Activated CD4-positive, alpha-beta memory T cell treated with anti-CD3 and anti-CD28 coated beads for 36 hours (primary cell): ENCODE measurements at regions not wholly inside any gene's neighbourhood (a gene's known extent, or its start where the extent isn't known, plus 50 kb on each side); places are given as distances from the start of the nearest gene placed in this dataset.

Source experiments
- CTCF ChIA-PET: fragments of 350-600 bp; sonication (Branson Sonifier 250); formaldehyde crosslinking; loops from one replicate; lab custom pipeline; 2021; ENCODE audit warnings: antibody characterized with exemption, inconsistent platforms; lab: Charles Lee
- POLR2A ChIA-PET: fragments of 350-600 bp; sonication (Branson Sonifier 250); formaldehyde crosslinking; loops from one replicate; lab custom pipeline; 2021; ENCODE audit warnings: antibody characterized with exemption; lab: Charles Lee
- DNase-seq: peaks from one replicate; pipeline ENCODE4 v3.0.0-alpha.2; 2020
- H3K27ac Mint-ChIP-seq: one replicate; pipeline ENCODE4 v1.8.0; 2021; ENCODE audit warnings: mixed read lengths
- H3K27me3 Mint-ChIP-seq: one replicate; pipeline ENCODE4 v1.8.0; 2021; ENCODE audit warnings: mixed read lengths
- H3K36me3 Mint-ChIP-seq: one replicate; pipeline ENCODE4 v1.8.0; 2021; ENCODE audit warnings: mixed read lengths
- H3K4me1 Mint-ChIP-seq: one replicate; pipeline ENCODE4 v1.8.0; 2021; ENCODE audit warnings: low read depth, mixed read lengths
- H3K4me3 Mint-ChIP-seq: one replicate; pipeline ENCODE4 v1.8.0; 2021; ENCODE audit warnings: mild to moderate bottlenecking, mixed read lengths
- H3K9me3 Mint-ChIP-seq: one replicate; pipeline ENCODE4 v1.8.0; 2021; ENCODE audit warnings: mixed read lengths
- intact Hi-C: fragments of 100-400 bp; cut with micrococcal nuclease; formaldehyde crosslinking; loops from one replicate; pipeline ENCODE4 v1.15.1; 2023

GRCh38 chr3:69448877-69449276 is 63.0 kb upstream of the FRMD4B start:
- ChIA-PET POLR2A (no interaction called here), CTCF (interaction anchor here (1.3 kb wide), 1 partner anchor 8 kb away, joined by 3 read pairs; no protein-coding TSS in a partner anchor)
- H3K9me3 Mint-ChIP-seq: no peaks in the 10 kb centered on the region
- no peak overlapping the region for H3K4me3 Mint-ChIP-seq
- H3K36me3 Mint-ChIP-seq: no peaks in the 10 kb centered on the region
- peaks cover 5% of the 10 kb centered on the region for H3K27me3 Mint-ChIP-seq
- peaks cover 1% of the 10 kb centered on the region for H3K4me1 Mint-ChIP-seq
- DNase-seq: no peak
- H3K27ac Mint-ChIP-seq: no peak overlapping the region
- intact Hi-C loops: no loop called here

DNA sequence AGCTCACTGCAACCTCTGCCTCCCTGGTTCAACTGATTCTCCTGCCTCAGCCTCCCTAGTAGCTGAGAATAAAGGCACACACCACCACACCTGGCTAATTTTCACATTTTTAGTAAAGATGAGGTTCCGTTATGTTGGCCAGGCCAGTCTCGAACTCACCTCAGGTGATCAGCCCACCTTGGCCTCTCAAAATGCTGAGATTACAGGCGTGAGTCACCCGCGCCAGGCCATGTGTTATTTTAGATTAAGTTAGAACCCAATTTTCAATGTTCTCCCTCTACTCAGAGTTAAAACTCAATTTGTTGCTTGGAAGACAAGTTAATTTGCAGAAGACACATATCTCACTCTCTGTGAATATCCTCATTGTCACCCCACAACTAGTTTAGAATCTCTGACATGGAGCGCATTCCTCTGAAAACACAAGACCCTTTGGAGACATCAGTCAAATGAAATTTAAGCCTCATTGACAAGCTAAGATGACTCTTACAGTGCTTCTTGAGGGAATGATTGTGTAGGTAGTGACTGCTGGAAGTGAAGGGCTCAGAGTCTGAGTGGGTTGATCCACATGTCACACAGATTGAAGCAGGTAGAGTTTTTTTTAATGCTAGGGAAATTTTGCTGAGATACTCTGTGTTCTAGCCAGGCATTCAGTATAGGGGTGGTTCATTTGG is 60.6 kb upstream of the FRMD4B start:
- H3K27ac Mint-ChIP-seq: no peak overlapping the region
- intact Hi-C loops: no loop called here
- DNase-seq: no peak

GRCh38 chr3:69445498-69445897 is 59.6 kb upstream of the FRMD4B start:
- intact Hi-C loops: no loop called here
- Mint-ChIP-seq H3K36me3 (no peaks in the 10 kb centered on the region), H3K9me3 (no peaks in the 10 kb centered on the region), H3K27ac (no peak overlapping the region), H3K4me3 (no peak overlapping the region), H3K4me1 (peaks cover 18% of the 10 kb centered on the region), H3K27me3 (peaks cover 1% of the 10 kb centered on the region)
- no peak for DNase-seq
- ChIA-PET POLR2A (interaction anchor here (1.6 kb wide), 1 partner anchor 12 kb away, joined by 3 read pairs; no protein-coding TSS in a partner anchor), CTCF (interaction anchor here (1.4 kb wide), 1 partner anchor 37 kb away, joined by 3 read pairs; no protein-coding TSS in a partner anchor)

More for the DNA sequence above, 60.6 kb upstream of the FRMD4B start:
- Mint-ChIP-seq H3K36me3 (no peaks in the 10 kb centered on the region), H3K27me3 (peaks cover 1% of the 10 kb centered on the region), H3K9me3 (no peaks in the 10 kb centered on the region), H3K4me3 (no peak overlapping the region), H3K4me1 (peaks cover 12% of the 10 kb centered on the region)
- CTCF ChIA-PET: no interaction called here
- POLR2A ChIA-PET: no interaction called here

DNA sequence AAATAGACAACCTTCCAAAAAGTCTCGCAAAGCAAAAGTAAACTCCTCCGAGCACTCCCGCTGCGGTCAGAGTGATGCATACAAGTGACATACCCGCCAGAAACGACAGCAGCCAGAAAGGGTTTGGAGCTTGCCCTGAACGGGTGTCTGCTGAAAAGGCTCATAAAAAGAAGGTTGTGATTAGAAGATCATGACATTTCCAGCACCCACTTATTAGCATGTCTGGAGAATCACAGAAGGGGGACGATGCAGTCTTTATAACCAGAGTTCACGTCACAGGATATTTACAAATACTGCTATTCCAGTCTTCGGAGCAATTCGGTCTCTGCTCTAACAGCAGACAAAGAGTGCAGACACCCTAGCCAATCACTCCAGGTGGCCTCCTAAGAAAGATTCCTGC is 59.1 kb upstream of the FRMD4B start:
- Mint-ChIP-seq H3K27ac (no peak overlapping the region), H3K36me3 (no peaks in the 10 kb centered on the region), H3K4me1 (peaks cover 18% of the 10 kb centered on the region), H3K9me3 (no peaks in the 10 kb centered on the region), H3K4me3 (no peak overlapping the region), H3K27me3 (peaks cover 1% of the 10 kb centered on the region)
- ChIA-PET CTCF (interaction anchor here (1.3 to 1.4 kb wide), 2 partner anchors 35 to 36 kb away, joined by 3 to 4 read pairs; no protein-coding TSS in a partner anchor), POLR2A (interaction anchor here (1.6 kb wide), 1 partner anchor 11 kb away, joined by 3 read pairs; no protein-coding TSS in a partner anchor)
- DNase-seq: no peak
- intact Hi-C loops: no loop called here

DNA sequence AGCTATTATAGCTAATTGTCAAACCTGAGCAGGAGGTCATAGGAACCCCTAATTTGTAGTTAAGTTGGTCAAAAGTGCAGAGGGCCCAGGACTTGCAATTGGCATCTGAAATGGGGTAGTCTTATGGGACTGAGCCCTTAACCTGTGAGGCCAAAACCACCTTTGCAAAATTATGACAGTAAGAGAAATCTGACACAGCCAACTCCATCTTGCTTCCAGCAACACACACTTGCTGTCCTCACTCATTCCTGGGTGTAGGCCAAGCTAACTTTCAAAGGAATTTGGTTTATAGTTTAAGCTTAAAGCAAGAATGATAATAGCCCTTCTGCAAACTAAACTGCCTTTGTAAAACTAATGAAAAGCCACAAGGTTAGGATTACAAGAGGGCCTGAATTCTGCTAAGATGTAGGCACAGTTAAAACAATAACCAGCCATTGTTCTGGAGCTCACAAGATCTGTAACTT is 57.6 kb upstream of the FRMD4B start:
- ChIA-PET CTCF (interaction anchor here (1.3 to 1.6 kb wide), 2 partner anchors 34 to 282 kb away, joined by 4 to 5 read pairs; no protein-coding TSS in a partner anchor), POLR2A (no interaction called here)
- Mint-ChIP-seq H3K4me3 (no peak overlapping the region), H3K9me3 (no peaks in the 10 kb centered on the region), H3K4me1 (peaks cover 26% of the 10 kb centered on the region), H3K27ac (no peak overlapping the region), H3K36me3 (no peaks in the 10 kb centered on the region), H3K27me3 (peaks cover 1% of the 10 kb centered on the region)
- intact Hi-C loops: loop anchor here (1.0 kb wide), 1 partner anchor 8 kb away; no protein-coding TSS in a partner anchor
- no peak for DNase-seq

- intact Hi-C loops: loop anchor here (1.0 kb wide), 1 partner anchor 8 kb away; no protein-coding TSS in a partner anchor
- DNase-seq: peak; percentile 56
- Mint-ChIP-seq H3K27ac (no peak overlapping the region), H3K4me1 (peaks cover 26% of the 10 kb centered on the region), H3K9me3 (no peaks in the 10 kb centered on the region), H3K27me3 (peaks cover 1% of the 10 kb centered on the region), H3K36me3 (no peaks in the 10 kb centered on the region), H3K4me3 (no peak overlapping the region)
- CTCF ChIA-PET: interaction anchor here (1.6 kb wide), 1 partner anchor 281 kb away, joined by 5 read pairs; no protein-coding TSS in a partner anchor
- POLR2A ChIA-PET: no interaction called here
Measured at GRCh38 chr3:69442771-69443311, 57.0 kb upstream of the FRMD4B start.

- intact Hi-C loops: no loop called here
- Mint-ChIP-seq H3K27me3 (no peaks in the 10 kb centered on the region), H3K36me3 (no peaks in the 10 kb centered on the region), H3K4me3 (no peak overlapping the region), H3K9me3 (no peaks in the 10 kb centered on the region), H3K27ac (no peak overlapping the region), H3K4me1 (peaks cover 27% of the 10 kb centered on the region)
- no peak for DNase-seq
- ChIA-PET POLR2A (no interaction called here), CTCF (interaction anchor here (1.1 to 3.1 kb wide), 4 partner anchors 16 to 283 kb away, joined by 4 to 21 read pairs (median 12); no protein-coding TSS in a partner anchor)
Measured at GRCh38 chr3:69441732-69442131, 55.8 kb upstream of the FRMD4B start.

DNA sequence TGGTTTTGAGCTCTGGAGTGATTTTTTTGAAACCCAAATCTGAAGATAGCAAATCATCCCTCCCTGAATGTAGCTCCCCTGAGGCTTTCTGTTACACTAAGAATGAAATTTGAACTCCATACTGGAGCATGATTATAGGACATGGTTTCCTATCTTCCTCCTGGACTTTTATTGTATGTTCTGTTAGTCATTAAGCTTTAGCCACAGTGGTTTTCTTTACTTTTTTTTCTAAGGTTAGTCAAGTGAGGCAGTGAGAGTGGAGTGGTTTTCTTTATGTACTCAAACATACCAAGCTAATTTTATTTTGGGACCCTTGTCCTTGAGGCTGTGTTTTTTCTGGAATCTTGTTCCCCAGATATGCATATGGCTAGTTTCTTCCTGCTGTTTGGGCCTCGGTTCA is 55.2 kb upstream of the FRMD4B start:
- ChIA-PET CTCF (interaction anchor here (1.1 to 3.1 kb wide), 6 partner anchors 9 to 283 kb away, joined by 3 to 21 read pairs (median 6); no protein-coding TSS in a partner anchor), POLR2A (no interaction called here)
- H3K27me3 Mint-ChIP-seq: no peaks in the 10 kb centered on the region
- DNase-seq: no peak
- H3K36me3 Mint-ChIP-seq: no peaks in the 10 kb centered on the region
- H3K4me1 Mint-ChIP-seq: peaks cover 34% of the 10 kb centered on the region
- intact Hi-C loops: no loop called here
- H3K27ac Mint-ChIP-seq: no peak overlapping the region
- H3K4me3 Mint-ChIP-seq: no peak overlapping the region
- no peaks in the 10 kb centered on the region for H3K9me3 Mint-ChIP-seq

- Mint-ChIP-seq H3K27me3 (no peaks in the 10 kb centered on the region), H3K4me3 (no peak overlapping the region), H3K9me3 (no peaks in the 10 kb centered on the region), H3K4me1 (peaks cover 47% of the 10 kb centered on the region), H3K36me3 (no peaks in the 10 kb centered on the region), H3K27ac (no peak overlapping the region)
- CTCF ChIA-PET: interaction anchor here (0.6 to 3.1 kb wide), 9 partner anchors 12 to 322 kb away, joined by 3 to 21 read pairs (median 4); no protein-coding TSS in a partner anchor
- intact Hi-C loops: loop anchor here (2.0 to 10.0 kb wide), 2 partner anchors 15 to 445 kb away; no protein-coding TSS in a partner anchor
- DNase-seq: peak; percentile 15
- POLR2A ChIA-PET: no interaction called here
Measured at GRCh38 chr3:69439643-69440270, 53.9 kb upstream of the FRMD4B start.

- intact Hi-C loops: loop anchor here (2.0 to 10.0 kb wide), 2 partner anchors 14 to 444 kb away; no protein-coding TSS in a partner anchor
- CTCF ChIA-PET: no interaction called here
- H3K4me3 Mint-ChIP-seq: no peak overlapping the region
- POLR2A ChIA-PET: no interaction called here
- peaks cover 59% of the 10 kb centered on the region for H3K4me1 Mint-ChIP-seq
- no peaks in the 10 kb centered on the region for H3K36me3 Mint-ChIP-seq
- H3K9me3 Mint-ChIP-seq: no peaks in the 10 kb centered on the region
- H3K27me3 Mint-ChIP-seq: no peaks in the 10 kb centered on the region
- no peak for DNase-seq
- H3K27ac Mint-ChIP-seq: no peak overlapping the region
Measured at GRCh38 chr3:69438476-69438875, 52.6 kb upstream of the FRMD4B start.

GRCh38 chr3:69435274-69436265 is 49.7 kb upstream of the FRMD4B start:
- H3K27ac Mint-ChIP-seq: peak overlapping the region; percentile 52
- ChIA-PET POLR2A (interaction anchor here (1.8 kb wide), 1 partner anchor 236 kb away, joined by 4 read pairs; no protein-coding TSS in a partner anchor), CTCF (interaction anchor here (0.7 to 1.9 kb wide), 2 partner anchors 160 to 274 kb away, joined by 3 to 8 read pairs; no protein-coding TSS in a partner anchor)

More at GRCh38 chr3:69435274-69436265, 49.7 kb upstream of the FRMD4B start:
- intact Hi-C loops: loop anchor here (1.0 to 10.0 kb wide), 8 partner anchors 8 to 441 kb away; no protein-coding TSS in a partner anchor
- DNase-seq: no peak
- Mint-ChIP-seq H3K4me1 (peaks cover 55% of the 10 kb centered on the region), H3K9me3 (no peaks in the 10 kb centered on the region), H3K27me3 (peaks cover 21% of the 10 kb centered on the region), H3K4me3 (no peak overlapping the region), H3K36me3 (no peaks in the 10 kb centered on the region)
